ENCODE measurements at regions not wholly inside any gene's neighbourhood (a gene's known extent, or its start where the extent isn't known, plus 50 kb on each side); places are given as distances from the start of the nearest gene placed in this dataset.

GRCh38 chr22:34849965-34850364 is 216.0 kb upstream of the ISX start:
- H3K4me3 ChIP-seq (replicated peaks; ENCODE audit: low read depth, low read length) = no peak overlapping the region
- DNase-seq (ENCODE audit: low read depth) = no peak
- no peak for TF ChIP-seq CTCF (IDR thresholded peaks at IDR 0.05; ENCODE audit: low read length, missing control alignments)

- no peak overlapping the region for H3K4me3 ChIP-seq (replicated peaks; ENCODE audit: low read depth, low read length)
- TF ChIP-seq CTCF (IDR thresholded peaks at IDR 0.05; ENCODE audit: low read length, missing control alignments) = no peak
- no peak for DNase-seq (ENCODE audit: low read depth)
Observed at GRCh38 chr22:34851918-34852662, 213.9 kb upstream of the ISX start.

- no peak overlapping the region for H3K4me3 ChIP-seq (replicated peaks; ENCODE audit: low read depth, low read length)
- no peak for TF ChIP-seq CTCF (IDR thresholded peaks at IDR 0.05; ENCODE audit: low read length, missing control alignments)
- no peak for DNase-seq (ENCODE audit: low read depth)
Observed at GRCh38 chr22:34855471-34855870, 210.5 kb upstream of the ISX start.

GRCh38 chr22:34858066-34858465 is 207.9 kb upstream of the ISX start:
- TF ChIP-seq CTCF (IDR thresholded peaks at IDR 0.05; ENCODE audit: low read length, missing control alignments) = no peak
- H3K4me3 ChIP-seq (replicated peaks; ENCODE audit: low read depth, low read length) = no peak overlapping the region
- no peak for DNase-seq (ENCODE audit: low read depth)

- TF ChIP-seq CTCF (IDR thresholded peaks at IDR 0.05; ENCODE audit: low read length, missing control alignments) = no peak
- H3K4me3 ChIP-seq (replicated peaks; ENCODE audit: low read depth, low read length) = no peak overlapping the region
- DNase-seq (ENCODE audit: low read depth) = no peak
Observed at GRCh38 chr22:34861787-34862186, 204.2 kb upstream of the ISX start.

- no peak overlapping the region for H3K4me3 ChIP-seq (replicated peaks; ENCODE audit: low read depth, low read length)
- DNase-seq (ENCODE audit: low read depth) = no peak
- TF ChIP-seq CTCF (IDR thresholded peaks at IDR 0.05; ENCODE audit: low read length, missing control alignments) = no peak
Observed at GRCh38 chr22:34866081-34866480, 199.9 kb upstream of the ISX start.

GRCh38 chr22:34866495-34867131 is 199.3 kb upstream of the ISX start:
- TF ChIP-seq CTCF (IDR thresholded peaks at IDR 0.05; ENCODE audit: low read length, missing control alignments) = no peak

More at GRCh38 chr22:34866495-34867131, 199.3 kb upstream of the ISX start:
- DNase-seq (ENCODE audit: low read depth) = no peak
- H3K4me3 ChIP-seq (replicated peaks; ENCODE audit: low read depth, low read length) = no peak overlapping the region
